ENCODE measurements at regions not wholly inside any gene's neighbourhood (a gene's known extent, or its start where the extent isn't known, plus 50 kb on each side); places are given as distances from the start of the nearest gene placed in this dataset.

GRCh38 chr2:217302856-217303255, 443.0 kb upstream of the TNP1 start (continued):
- no peak for TF ChIP-seq HOXA7 (CRISPR knock-in tag; IDR thresholded peaks at IDR 0.05)

- ChIA-PET POLR2A (no interaction called here), CTCF (ENCODE audit: low intra/inter-chr PET ratio, low total read pairs) (no interaction called here)
- H3K4me2 ChIP-seq (ENCODE audit: low read depth, low read length): no peak overlapping the region
- WGBS (ENCODE audit: low lambda C conversion rate): 22% methylated on average over 4 of the region's 4 CpGs
- H3K27ac ChIP-seq (ENCODE audit: extremely low read length, insufficient read depth, low read length): no peak overlapping the region
- BruUV-seq (replicated peaks): no TSS peak
- intact Hi-C loops (cut with micrococcal nuclease; ENCODE audit: unreplicated experiment): no loop called here
- no peak overlapping the region for H3K9ac ChIP-seq (ENCODE audit: insufficient read depth, low read depth, low read length)
- no peaks in the 10 kb centered on the region for H4K20me1 ChIP-seq (ENCODE audit: insufficient read depth, low read length)
- FAIRE-seq: no peak
- peaks cover 8% of the 10 kb centered on the region for H3K9me3 ChIP-seq (ENCODE audit: low read length)
- in situ Hi-C loops (cut with HindIII; ENCODE audit: extremely low pct_ligation_motif_present, low pct_unique_long_range_greater_than_20kb): no loop called here
- H3K79me2 ChIP-seq (ENCODE audit: insufficient read depth, low read length): no peaks in the 10 kb centered on the region
- H3K4me1 ChIP-seq (ENCODE audit: insufficient read depth, low read length): no peaks in the 10 kb centered on the region
- TF ChIP-seq GPN1 (CRISPR knock-in tag; IDR thresholded peaks at IDR 0.05; ENCODE audit: borderline replicate concordance) (no peak), ZNF878 (CRISPR knock-in tag; IDR thresholded peaks at IDR 0.05) (no peak), RFX5 (IDR thresholded peaks at IDR 0.05; ENCODE audit: low read depth, low read length) (no peak), ZNF570 (CRISPR knock-in tag; IDR thresholded peaks at IDR 0.05; ENCODE audit: borderline replicate concordance) (no peak), ZKSCAN1 (IDR thresholded peaks at IDR 0.05; ENCODE audit: low read length) (no peak), GABPA (IDR thresholded peaks at IDR 0.05; ENCODE audit: low read depth, low read length) (no peak), GABPA (CRISPR knock-in tag; IDR thresholded peaks at IDR 0.05; ENCODE audit: low read depth) (no peak), STAG1 (CRISPR knock-in tag; IDR thresholded peaks at IDR 0.05) (no peak), ZNF10 (CRISPR knock-in tag; IDR thresholded peaks at IDR 0.05; ENCODE audit: borderline replicate concordance, low read depth) (no peak), MIXL1 (CRISPR knock-in tag; IDR thresholded peaks at IDR 0.05) (no peak), ATM (IDR thresholded peaks at IDR 0.05; ENCODE audit: borderline replicate concordance) (no peak), MEIS2 (CRISPR knock-in tag; IDR thresholded peaks at IDR 0.05) (no peak), HNF4G (IDR thresholded peaks at IDR 0.05; ENCODE audit: borderline replicate concordance, low read depth, low read length) (no peak), HNF4G (CRISPR knock-in tag; IDR thresholded peaks at IDR 0.05; ENCODE audit: borderline replicate concordance, low read depth) (no peak), ZNF547 (CRISPR knock-in tag; IDR thresholded peaks at IDR 0.05) (no peak), ZNF616 (CRISPR knock-in tag; IDR thresholded peaks at IDR 0.05; ENCODE audit: low read depth) (no peak), TFAP4 (IDR thresholded peaks at IDR 0.05; ENCODE audit: borderline replicate concordance, low read depth) (no peak)
- no peak overlapping the region for H3K4me3 ChIP-seq (replicated peaks in 1 of 3; ENCODE audit: insufficient read depth in 1 of 3, low read depth in 2 of 3, low read length in 3 of 3)
- peaks cover 0 to 13% of the 10 kb centered on the region in 2 experiments; a peak in 3 of 5 replicates for H3K27me3 ChIP-seq (ENCODE audit: control insufficient read depth in 1 of 2, insufficient read depth in 2 of 2, low read length in 2 of 2)
- no peak overlapping the region for H2AFZ ChIP-seq (ENCODE audit: low read length)
- ATAC-seq: no peak
- no peaks in the 10 kb centered on the region for H3K36me3 ChIP-seq (replicated peaks in 1 of 2; ENCODE audit: control insufficient read depth in 1 of 2, insufficient read depth in 2 of 2, low read length in 2 of 2)
- DNase-seq (ENCODE audit: low spot score): no peak
These were observed 441.5 kb upstream of the TNP1 start for GRCh38 chr2:217301142-217301925.
